ENCODE measurements at regions not wholly inside any gene's neighbourhood (a gene's known extent, or its start where the extent isn't known, plus 50 kb on each side); places are given as distances from the start of the nearest gene placed in this dataset.

GRCh38 chr5:56610093-56610698 lies 205.2 kb upstream of the MAP3K1 start:
- H2AFZ ChIP-seq (ENCODE audit: low read depth, low read length): no peak overlapping the region
- no peaks in the 10 kb centered on the region for H3K79me2 ChIP-seq (ENCODE audit: control insufficient read depth, insufficient read depth, low read length)
- no peaks in the 10 kb centered on the region for H3K36me3 ChIP-seq (ENCODE audit: control insufficient read depth, insufficient read depth, low read length)
- DNase-seq (ENCODE audit: extremely low read depth in 1 of 4, low spot score in 3 of 4): no peak
- POLR2A ChIA-PET: interaction anchor here (0.8 to 1.2 kb wide), 2 partner anchors 9 to 12 kb away, joined by 3 to 4 read pairs; no protein-coding TSS in a partner anchor
- CTCF ChIA-PET (ENCODE audit: low intra/inter-chr PET ratio): no interaction called here
- H3K4me2 ChIP-seq (ENCODE audit: insufficient read depth, low read length): no peak overlapping the region
- no peak overlapping the region for H3K27ac ChIP-seq (ENCODE audit: extremely low read depth, low read depth, low read length)
- no peaks in the 10 kb centered on the region; a peak in 1 of 5 replicates for H3K4me1 ChIP-seq (replicated peaks in 1 of 2; ENCODE audit: control insufficient read depth in 2 of 2, insufficient read depth in 2 of 2, low read length in 2 of 2)
- 0% methylated on average over 4 of the region's 4 CpGs for WGBS (ENCODE audit: insufficient coverage, low coverage, missing lambda C conversion rate)
- BruUV-seq (replicated peaks): no TSS peak
- in situ Hi-C loops (cut with MboI): no loop called here
- H3K27me3 ChIP-seq (ENCODE audit: control insufficient read depth in 2 of 2, insufficient read depth in 2 of 2, low read length in 2 of 2): peaks cover 7 to 15% of the 10 kb centered on the region in 2 experiments; a peak in 1 of 5 replicates
- no peak overlapping the region for H3K4me3 ChIP-seq
- no peak for ATAC-seq
- H4K20me1 ChIP-seq (replicated peaks; ENCODE audit: control insufficient read depth, insufficient read depth, low read length): 0 out of 2 replicates have a peak, but pooled peaks cover 3% of the 10 kb centered on the region
- H3K9me1 ChIP-seq (ENCODE audit: control insufficient read depth, insufficient read depth, low read length): no peaks in the 10 kb centered on the region
- H3K9ac ChIP-seq (ENCODE audit: insufficient read depth in 1 of 2, low read depth in 2 of 2, low read length in 2 of 2): no peak overlapping the region
- no peak for FAIRE-seq
- intact Hi-C loops (cut with micrococcal nuclease): no loop called here
- H3K9me3 ChIP-seq (replicated peaks; ENCODE audit: control insufficient read depth, insufficient read depth, low read depth, low read length): no peaks in the 10 kb centered on the region
- TF ChIP-seq KDM4B (IDR thresholded peaks at IDR 0.05; ENCODE audit: borderline replicate concordance in 2 of 2, low read depth in 1 of 2) (no peak), CXXC5 (CRISPR knock-in tag; IDR thresholded peaks at IDR 0.05) (no peak), TSC22D4 (tag; IDR thresholded peaks at IDR 0.05) (no peak), ZNF347 (CRISPR knock-in tag; IDR thresholded peaks at IDR 0.05; ENCODE audit: low read depth) (no peak), BACH1 (tag; IDR thresholded peaks at IDR 0.05) (no peak), TAF1 (IDR thresholded peaks at IDR 0.05; ENCODE audit: control insufficient read depth, extremely low read depth, insufficient read depth, low read length, severe bottlenecking) (no peak), RBM39 (optimal IDR thresholded peaks at IDR 0.05; ENCODE audit: low read depth, low read length) (no peak), ZNF785 (CRISPR knock-in tag; IDR thresholded peaks at IDR 0.05) (no peak), YBX1 (IDR thresholded peaks at IDR 0.05) (no peak), ZNF407 (IDR thresholded peaks at IDR 0.05; ENCODE audit: low read depth) (no peak), FOSL1 (tag; conservative IDR thresholded peaks at IDR 0.05) (no peak), DNMT1 (IDR thresholded peaks at IDR 0.05) (no peak), ETS1 (conservative IDR thresholded peaks at IDR 0.05; ENCODE audit: control insufficient read depth, low read depth, low read length) (no peak), PHF20 (IDR thresholded peaks at IDR 0.05; ENCODE audit: partially characterized antibody) (no peak), MCM2 (IDR thresholded peaks at IDR 0.05; ENCODE audit: low read depth) (no peak)

Data from K562 (cell line).